H9 (cell line): ENCODE measurements at regions not wholly inside any gene's neighbourhood (a gene's known extent, or its start where the extent isn't known, plus 50 kb on each side); places are given as distances from the start of the nearest gene placed in this dataset.

ENCODE experiments used
- DNase-seq: peaks from one replicate; pipeline ENCODE4 v3.0.0-alpha.2; 2017
- H2AFZ ChIP-seq: one replicate; pipeline ENCODE4 v1.6.1; 2013; ENCODE audit warnings: mild to moderate bottlenecking, low read length, control low read depth, moderate library complexity
- H2AK5ac ChIP-seq: 2 replicates; pipeline ENCODE4 v1.6.1; 2013; ENCODE audit warnings: low read length, control low read depth, mixed read lengths; ENCODE audit not compliant: insufficient read length
- H2BK120ac ChIP-seq: one replicate; pipeline ENCODE4 v1.6.1; 2013; ENCODE audit warnings: low read depth, mild to moderate bottlenecking, low read length, control low read depth, inconsistent platforms; ENCODE audit not compliant: poor library complexity, severe bottlenecking
- H2BK12ac ChIP-seq: 2 replicates; pipeline ENCODE4 v1.6.1; 2013; ENCODE audit warnings: low read length, control low read depth, mixed read lengths, low read depth; ENCODE audit not compliant: insufficient read length
- H2BK15ac ChIP-seq: 2 replicates; pipeline ENCODE4 v1.6.1; 2013; ENCODE audit warnings: low read depth, low read length, control low read depth
- H2BK20ac ChIP-seq: one replicate; pipeline ENCODE4 v1.6.1; 2013; ENCODE audit warnings: low read depth, mild to moderate bottlenecking, low read length, control low read depth, inconsistent platforms; ENCODE audit not compliant: poor library complexity, severe bottlenecking
- H2BK5ac ChIP-seq: 2 replicates; pipeline ENCODE4 v1.6.1; 2013; ENCODE audit warnings: low read length, control low read depth, mixed read lengths; ENCODE audit not compliant: insufficient read length
- H3K14ac ChIP-seq: 2 replicates; pipeline ENCODE4 v1.6.1; 2013; ENCODE audit warnings: low read length, control low read depth; ENCODE audit not compliant: insufficient read depth
- H3K18ac ChIP-seq: 2 replicates; pipeline ENCODE4 v1.6.1; 2013; ENCODE audit warnings: low read depth, mild to moderate bottlenecking, mixed read lengths, low read length, control low read depth; ENCODE audit not compliant: insufficient read length
- H3K23ac ChIP-seq: 2 replicates; pipeline ENCODE4 v1.6.1; 2013; ENCODE audit warnings: low read length, control low read depth, mixed read lengths, low read depth; ENCODE audit not compliant: insufficient read length
- H3K23me2 ChIP-seq: 2 replicates; pipeline ENCODE4 v1.6.1; 2013; ENCODE audit warnings: low read depth, mild to moderate bottlenecking, mixed read lengths, low read length, control low read depth; ENCODE audit not compliant: insufficient read length, poor library complexity, severe bottlenecking
- H3K27ac ChIP-seq: 2 replicates; pipeline ENCODE4 v1.5.1; 2013; ENCODE audit warnings: low read length, control low read depth, mixed read lengths, low read depth; ENCODE audit not compliant: insufficient read length
- H3K27me3 ChIP-seq: 2 replicates; pipeline ENCODE4 v1.6.1; 2013; ENCODE audit warnings: low read length, control low read depth, inconsistent platforms; ENCODE audit not compliant: insufficient read depth
- H3K4ac ChIP-seq: 2 replicates; pipeline ENCODE4 v1.6.1; 2013; ENCODE audit warnings: low read depth, mild to moderate bottlenecking, control low read depth, inconsistent platforms, low read length, moderate library complexity
- H3K4me1 ChIP-seq: 2 replicates; pipeline ENCODE4 v1.6.1; 2013; ENCODE audit warnings: low read length, control low read depth, inconsistent platforms; ENCODE audit not compliant: insufficient read depth
- H3K4me2 ChIP-seq: 2 replicates; pipeline ENCODE4 v1.6.1; 2013; ENCODE audit warnings: low read length, control low read depth, mixed read lengths; ENCODE audit not compliant: insufficient read length, insufficient read depth
- H3K56ac ChIP-seq: 2 replicates; pipeline ENCODE4 v1.6.1; 2013; ENCODE audit warnings: low read depth, mild to moderate bottlenecking, mixed read lengths, low read length, control low read depth; ENCODE audit not compliant: insufficient read length
- H3K79me1 ChIP-seq: 2 replicates; pipeline ENCODE4 v1.6.1; 2013; ENCODE audit warnings: low read depth, mild to moderate bottlenecking, moderate library complexity, low read length, control low read depth, inconsistent platforms; ENCODE audit not compliant: insufficient read depth, poor library complexity, severe bottlenecking
- H3K79me2 ChIP-seq: 2 replicates; pipeline ENCODE4 v1.6.1; 2013; ENCODE audit warnings: low read length, control low read depth, inconsistent platforms; ENCODE audit not compliant: insufficient read depth
- H3K9ac ChIP-seq: 2 replicates; pipeline ENCODE4 v1.6.1; 2013; ENCODE audit warnings: low read length, control low read depth, mixed read lengths; ENCODE audit not compliant: insufficient read length; ENCODE audit errors: extremely low read depth
- H3K9me3 ChIP-seq: one replicate; pipeline ENCODE4 v1.6.1; 2013; ENCODE audit warnings: low read depth, low read length, inconsistent platforms; ENCODE audit not compliant: control insufficient read depth
- H3T11ph ChIP-seq: one replicate; pipeline ENCODE4 v1.6.1; 2013; ENCODE audit warnings: mild to moderate bottlenecking, low read length, control low read depth, inconsistent platforms
- H4K20me1 ChIP-seq: one replicate; pipeline ENCODE4 v1.6.1; 2013; ENCODE audit not compliant: control insufficient read depth, insufficient read length, insufficient read depth
- H4K5ac ChIP-seq: 2 replicates; pipeline ENCODE4 v1.6.1; 2013; ENCODE audit warnings: low read depth, mild to moderate bottlenecking, mixed read lengths, low read length, control low read depth; ENCODE audit not compliant: insufficient read length
- H4K8ac ChIP-seq: replicated peaks from 2 replicates; pipeline ENCODE4 v1.6.1; 2013; ENCODE audit warnings: low read length, control low read depth, mixed read lengths, low read depth; ENCODE audit not compliant: insufficient read length
- H4K91ac ChIP-seq: 2 replicates; pipeline ENCODE4 v1.6.1; 2013; ENCODE audit warnings: low read depth, mild to moderate bottlenecking, moderate library complexity, mixed read lengths, low read length, control low read depth; ENCODE audit not compliant: insufficient read length
- H3K27ac Mint-ChIP-seq, 3 experiments: 2 replicates in 2 of 3; 3 replicates in 1 of 3; pipeline ENCODE4 v1.8.0; 2020 to 2021; ENCODE audit warnings: mixed read lengths in 3 of 3, mild to moderate bottlenecking in 1 of 3, moderate library complexity in 1 of 3
- H3K27me3 Mint-ChIP-seq: 2 replicates; pipeline ENCODE4 v1.8.0; 2021; ENCODE audit warnings: low read depth, mild to moderate bottlenecking, moderate library complexity, mixed read lengths
- H3K36me3 Mint-ChIP-seq, 3 experiments: 2 replicates in 2 of 3; 3 replicates in 1 of 3; pipeline ENCODE4 v1.8.0; 2020 to 2021; ENCODE audit warnings: low read depth in 3 of 3, mixed read lengths in 3 of 3; ENCODE audit not compliant: insufficient read depth in 1 of 3
- H3K4me1 Mint-ChIP-seq, 2 experiments: 2 replicates each; pipeline ENCODE4 v1.8.0; 2020; ENCODE audit warnings: mixed read lengths in 2 of 2
- H3K4me3 Mint-ChIP-seq, 2 experiments: 2 replicates in 1 of 2; 3 replicates in 1 of 2; pipeline ENCODE4 v1.8.0; 2020 to 2021; ENCODE audit warnings: mild to moderate bottlenecking in 2 of 2, mixed read lengths in 2 of 2, moderate library complexity in 1 of 2
- H3K9me3 Mint-ChIP-seq, 2 experiments: 2 replicates in 1 of 2; 3 replicates in 1 of 2; pipeline ENCODE4 v1.8.0; 2020; ENCODE audit warnings: mild to moderate bottlenecking in 2 of 2, mixed read lengths in 2 of 2, moderate library complexity in 1 of 2
- CTCF ChIP-seq: fragments of 200-600 bp; sonication (generic); conservative IDR thresholded peaks from 3 replicates; pipeline ENCODE4 v1.8.0; 2021; ENCODE audit warnings: antibody characterized with exemption, mild to moderate bottlenecking
- WGBS: extraction: QIAGEN DNeasy Blood & Tissue Kit; methylation state at CpG from one replicate; pipeline ENCODE4 v1.1.7; 2013; ENCODE audit warnings: missing lambda C conversion rate, low lambda C conversion rate, mixed read lengths; ENCODE audit not compliant: insufficient read length; ENCODE audit errors: extremely low coverage; 5-methylcytosine and 5-hydroxymethylcytosine counted together

DNA sequence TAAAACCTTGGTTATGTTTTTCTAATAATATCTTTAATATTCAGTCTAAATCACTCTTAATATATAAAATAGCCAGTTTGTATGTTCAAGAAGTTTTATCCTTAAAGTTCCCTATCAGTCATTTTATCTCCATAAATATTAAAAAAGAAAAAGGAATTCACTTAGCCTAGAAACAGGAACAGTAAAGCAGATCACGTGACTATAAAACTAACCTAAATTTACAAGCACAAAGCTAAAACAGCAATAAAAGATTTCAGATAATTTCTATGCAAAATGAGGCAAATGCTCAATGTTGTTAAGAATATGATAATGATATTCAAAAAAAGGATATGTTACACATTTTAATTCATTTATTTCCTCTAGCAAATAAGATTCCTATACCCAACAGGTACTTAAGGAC, 57.1 kb upstream of the TNIP3 start:
- no peaks in the 10 kb centered on the region; the same call in 1 of the 2 replicates for H3K27me3 Mint-ChIP-seq
- Histone ChIP-seq H2AK5ac (no peak overlapping the region), H3K9me3 (no peaks in the 10 kb centered on the region), H3K23me2 (no peaks in the 10 kb centered on the region), H3K9ac (no peak overlapping the region), H3K79me2 (no peaks in the 10 kb centered on the region), H2BK120ac (no peak overlapping the region), H3K14ac (no peak overlapping the region), H2BK15ac (no peak overlapping the region), H2BK5ac (no peak overlapping the region), H3K27ac (no peak overlapping the region), H3K79me1 (no peaks in the 10 kb centered on the region), H3K4me2 (no peak overlapping the region), H3K4ac (no peak overlapping the region), H2AFZ (no peak overlapping the region), H4K20me1 (no peaks in the 10 kb centered on the region), H4K5ac (no peak overlapping the region), H4K91ac (no peak overlapping the region), H3K18ac (no peak overlapping the region), H3K56ac (no peak overlapping the region), H3K27me3 (no peaks in the 10 kb centered on the region), H3K4me1 (no peaks in the 10 kb centered on the region), H3T11ph (no peak overlapping the region), H3K23ac (no peak overlapping the region), H2BK20ac (no peak overlapping the region), H4K8ac (no peak overlapping the region), H2BK12ac (no peak overlapping the region)
- H3K4me1 Mint-ChIP-seq = peaks cover 4% of the 10 kb centered on the region in 2 experiments; a peak in 3 of 4 replicates
- no peak for DNase-seq
- no peaks in the 10 kb centered on the region; a peak in 1 of 5 replicates for H3K9me3 Mint-ChIP-seq
- no peak overlapping the region for H3K27ac Mint-ChIP-seq
- WGBS = no CpG with 5 or more reads among the region's 1 CpG
- H3K36me3 Mint-ChIP-seq = no peaks in the 10 kb centered on the region
- no peak for TF ChIP-seq CTCF
- no peak overlapping the region for H3K4me3 Mint-ChIP-seq
